Ascending aorta (tissue), 2 donors: ENCODE measurements at regions not wholly inside any gene's neighbourhood (a gene's known extent, or its start where the extent isn't known, plus 50 kb on each side); places are given as distances from the start of the nearest gene placed in this dataset.

ENCODE experiments used
- DNase-seq, 2 donors: peaks; one replicate each; pipeline ENCODE4 v3.0.0-alpha.2; 2019; ENCODE audit warnings: low spot score in 2 of 2
- H3K27ac ChIP-seq, 2 donors: fragments of 200-600 bp; sonication (generic); one replicate each; pipeline ENCODE4 v1.5.1; 2016 to 2017; ENCODE audit warnings: mild to moderate bottlenecking in 1 of 2
- H3K27me3 ChIP-seq: fragments of 200-600 bp; sonication (generic); one replicate; pipeline ENCODE4 v1.5.1; 2017
- H3K36me3 ChIP-seq, 2 donors: fragments of 200-600 bp; sonication (generic); one replicate each; pipeline ENCODE4 v1.5.1; 2016
- H3K4me1 ChIP-seq, 2 donors: fragments of 200-600 bp; sonication (generic); one replicate each; pipeline ENCODE4 v1.5.1; 2016 to 2017; ENCODE audit warnings: mild to moderate bottlenecking in 1 of 2
- H3K4me3 ChIP-seq, 2 donors: fragments of 200-600 bp; sonication (generic); one replicate each; pipeline ENCODE4 v1.5.1; 2016 to 2017; ENCODE audit warnings: mild to moderate bottlenecking in 1 of 2
- H3K9me3 ChIP-seq, 2 donors: fragments of 200-600 bp; sonication (generic); one replicate each; pipeline ENCODE4 v1.5.1; 2016
- CTCF ChIP-seq, 3 experiments: fragments of 200-600 bp in 2 of 3; fragments of 450-650 bp in 1 of 3; sonication (generic) in 2 of 3; IDR thresholded peaks; one replicate each; pipeline ENCODE4 v1.5.1; 2016 to 2019; ENCODE audit warnings: antibody characterized with exemption in 3 of 3, mild to moderate bottlenecking in 1 of 3, moderate library complexity in 1 of 3
- intact Hi-C: fragments of 100-400 bp; cut with DNase I; formaldehyde crosslinking; loops from one replicate; pipeline ENCODE4 v1.15.1; 2023

GRCh38 chr20:10947726-10948125 lies 273.9 kb upstream of the JAG1 start:
- intact Hi-C loops: no loop called here
- Histone ChIP-seq H3K27me3 (no peaks in the 10 kb centered on the region), H3K36me3 (no peaks in the 10 kb centered on the region), H3K27ac (no peak overlapping the region), H3K4me3 (no peak overlapping the region), H3K4me1 (no peaks in the 10 kb centered on the region), H3K9me3 (no peaks in the 10 kb centered on the region)
- DNase-seq: no peak
- no peak for TF ChIP-seq CTCF (IDR thresholded peaks at IDR 0.05)

DNA sequence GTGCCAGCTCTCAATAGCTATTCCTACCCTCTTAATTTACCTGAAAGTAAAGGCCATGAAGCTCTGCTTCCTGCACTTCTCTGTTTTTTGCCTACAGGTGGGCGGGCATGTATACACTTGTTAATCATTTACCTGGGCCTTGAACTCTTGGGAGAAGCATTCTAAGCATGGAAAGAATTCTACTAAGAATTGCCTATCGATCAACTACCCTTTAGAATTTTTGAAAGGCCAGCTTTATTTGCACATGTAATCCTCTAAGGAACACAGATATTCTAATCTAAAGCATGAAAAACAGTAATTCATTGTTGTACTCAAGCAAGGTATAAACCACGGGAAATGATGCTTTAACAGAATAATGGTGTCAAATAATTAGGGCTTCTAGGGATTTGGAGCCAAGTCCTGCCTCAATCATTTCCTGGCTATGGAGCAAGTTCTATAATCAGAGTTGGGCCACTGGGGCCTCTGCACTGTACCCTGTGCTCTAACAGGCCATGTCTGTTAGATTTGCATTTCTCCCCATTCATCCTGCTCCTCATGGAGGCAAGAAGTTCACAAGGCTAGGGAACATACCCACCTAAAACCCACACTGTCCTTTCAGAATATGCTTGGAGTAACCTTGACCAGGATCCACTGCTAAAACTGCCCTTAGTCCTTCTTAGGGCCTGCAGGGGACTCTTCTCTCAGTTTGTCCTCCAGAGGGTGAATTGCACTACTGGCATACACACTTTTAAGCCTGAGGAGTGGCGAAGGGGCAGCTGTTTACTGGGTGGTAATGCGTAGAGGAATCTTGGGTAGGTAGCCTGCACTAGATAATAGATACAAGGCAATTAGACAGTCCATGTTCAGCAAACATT lies 276.4 kb upstream of the JAG1 start:
- no peak for DNase-seq
- no peaks in the 10 kb centered on the region for H3K36me3 ChIP-seq
- peaks cover 0 to 5% of the 10 kb centered on the region in 2 donors for H3K4me1 ChIP-seq
- no peaks in the 10 kb centered on the region for H3K9me3 ChIP-seq
- no peaks in the 10 kb centered on the region for H3K27me3 ChIP-seq
- H3K4me3 ChIP-seq: no peak overlapping the region
- intact Hi-C loops: no loop called here
- H3K27ac ChIP-seq: no peak overlapping the region
- no peak for TF ChIP-seq CTCF (IDR thresholded peaks at IDR 0.05)

GRCh38 chr20:10951216-10951615 lies 277.4 kb upstream of the JAG1 start:
- Histone ChIP-seq H3K9me3 (no peaks in the 10 kb centered on the region), H3K4me3 (no peak overlapping the region), H3K27ac (no peak overlapping the region), H3K36me3 (no peaks in the 10 kb centered on the region), H3K4me1 (peaks cover 0 to 6% of the 10 kb centered on the region in 2 donors), H3K27me3 (no peaks in the 10 kb centered on the region)
- DNase-seq: no peak
- TF ChIP-seq CTCF (IDR thresholded peaks at IDR 0.05): no peak
- intact Hi-C loops: no loop called here

GRCh38 chr20:10951904-10952303 lies 278.1 kb upstream of the JAG1 start:
- Histone ChIP-seq H3K36me3 (no peaks in the 10 kb centered on the region), H3K27ac (no peak overlapping the region), H3K27me3 (no peaks in the 10 kb centered on the region), H3K4me3 (no peak overlapping the region), H3K9me3 (no peaks in the 10 kb centered on the region), H3K4me1 (peaks cover 0 to 6% of the 10 kb centered on the region in 2 donors)
- no peak for TF ChIP-seq CTCF (IDR thresholded peaks at IDR 0.05)
- DNase-seq: no peak
- intact Hi-C loops: no loop called here

DNA sequence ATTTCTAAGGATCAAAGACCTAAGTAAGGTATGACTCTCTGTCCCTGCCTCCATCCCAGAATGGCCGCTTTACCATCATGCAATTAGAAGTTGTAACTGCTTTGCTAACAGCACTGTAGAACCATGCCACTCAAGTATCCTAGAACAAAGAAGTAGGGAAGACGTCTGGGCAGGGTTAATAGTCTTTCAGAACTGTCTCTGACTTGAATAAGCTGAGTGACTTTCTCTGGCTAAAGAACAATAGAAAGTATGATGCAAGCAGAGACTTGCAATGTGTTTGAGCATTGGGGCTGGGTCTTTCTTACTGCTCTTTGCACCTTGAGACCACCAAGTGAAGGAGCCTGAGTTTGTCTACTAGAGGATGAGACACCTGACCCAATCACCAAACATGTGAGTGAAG lies 279.6 kb upstream of the JAG1 start:
- intact Hi-C loops: no loop called here
- Histone ChIP-seq H3K4me1 (peaks cover 0 to 6% of the 10 kb centered on the region in 2 donors), H3K4me3 (no peak overlapping the region), H3K9me3 (no peaks in the 10 kb centered on the region), H3K27ac (no peak overlapping the region), H3K27me3 (no peaks in the 10 kb centered on the region), H3K36me3 (no peaks in the 10 kb centered on the region)
- TF ChIP-seq CTCF (IDR thresholded peaks at IDR 0.05): no peak
- DNase-seq: no peak
